GM21515 (cell line): ENCODE measurements at regions not wholly inside any gene's neighbourhood (a gene's known extent, or its start where the extent isn't known, plus 50 kb on each side); places are given as distances from the start of the nearest gene placed in this dataset.
"Not testable (repeated sequence)": the region's sequence is repeated elsewhere in the genome, so short reads cannot be mapped to it uniquely, and the experiment has no call there.

Source experiments
- ATAC-seq: cut with Tn5 transposase; IDR thresholded peaks from one replicate; pipeline ENCODE4 v1.9.1; 2021; ENCODE audit not compliant: unreplicated experiment

DNA sequence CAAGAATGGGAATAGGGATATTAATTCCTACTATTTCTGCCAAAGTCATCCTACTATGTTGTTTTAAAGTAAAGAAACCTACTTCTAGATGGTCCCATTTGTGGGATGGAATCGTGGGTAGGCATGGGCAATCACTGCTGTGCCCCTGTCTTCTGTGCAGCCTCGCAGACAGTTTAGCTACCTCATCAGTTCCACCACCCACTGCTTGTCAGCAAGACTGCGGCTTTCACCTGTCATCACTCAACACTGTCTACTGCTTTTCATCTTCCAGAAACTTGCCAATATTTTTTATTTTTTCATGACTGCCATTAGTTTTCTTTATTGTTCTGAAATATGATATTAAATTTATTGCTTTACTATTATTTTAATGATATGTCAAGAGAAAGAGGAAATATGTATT, 368.1 kb upstream of the KYNU start:
- ATAC-seq, result no peak

DNA sequence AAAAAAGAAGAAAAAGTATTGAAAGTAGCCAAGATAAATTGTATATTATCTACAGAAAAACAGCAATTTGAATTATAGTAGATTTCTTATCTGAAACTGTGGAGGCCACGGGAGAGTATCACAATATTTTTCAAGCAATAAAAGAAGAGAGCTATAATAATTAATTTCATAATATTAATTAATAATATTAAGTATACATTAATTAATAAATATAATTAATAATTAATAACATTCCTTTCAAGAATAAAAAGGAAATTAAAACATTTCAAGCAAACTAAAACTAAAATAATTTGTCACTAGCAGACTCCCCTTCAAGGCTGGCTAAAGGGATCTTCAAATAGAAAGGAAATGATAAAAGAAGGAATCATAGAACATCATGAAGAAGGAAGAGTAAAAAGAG, 372.7 kb upstream of the KYNU start:
- ATAC-seq, result no peak

DNA sequence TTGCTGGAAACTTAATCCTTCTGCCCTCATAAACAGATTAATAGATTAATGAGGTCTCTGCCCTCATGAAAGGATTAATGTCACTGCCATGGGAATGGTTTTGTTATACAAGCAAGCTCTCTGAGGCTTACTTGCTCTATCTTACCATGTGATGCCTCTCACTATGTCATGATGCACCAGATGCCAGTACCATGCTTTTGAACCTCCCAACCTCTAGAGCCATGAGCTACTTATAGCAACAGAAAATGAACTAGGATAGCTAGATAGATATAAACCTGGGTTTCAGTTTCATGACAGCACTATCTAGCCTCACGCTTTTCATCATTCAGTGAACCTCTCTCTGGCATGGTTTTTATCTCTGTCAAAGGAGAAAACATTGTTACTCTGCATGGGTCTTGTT, 371.6 kb upstream of the LRP1B start:
- ATAC-seq, result no peak

- no peak for ATAC-seq
Observed at GRCh38 chr2:142495141-142495540, 364.3 kb upstream of the LRP1B start.

- not testable (repeated sequence) for ATAC-seq
Observed at GRCh38 chr2:142489631-142490030, 358.8 kb upstream of the LRP1B start.

- no peak for ATAC-seq
Observed at GRCh38 chr2:142484111-142484510, 353.3 kb upstream of the LRP1B start.

DNA sequence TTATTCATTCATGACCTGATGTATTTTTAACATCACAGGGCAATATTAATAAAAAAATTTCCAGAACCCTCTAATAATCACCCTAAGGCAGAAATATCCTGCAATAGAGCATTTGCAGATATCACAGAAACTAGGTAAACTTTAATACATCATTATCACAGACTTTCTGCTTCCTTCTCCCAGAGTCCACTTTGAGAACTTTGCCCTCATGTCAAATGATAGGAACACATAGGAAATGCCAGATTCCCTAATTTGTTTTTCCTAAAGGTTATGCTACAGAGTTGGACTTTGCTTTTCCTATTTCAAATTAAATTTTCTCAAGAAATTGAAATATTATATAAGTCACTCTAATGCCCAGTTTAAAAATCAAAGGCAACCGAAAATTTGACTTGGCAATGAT, 352.8 kb upstream of the LRP1B start:
- ATAC-seq, result no peak

DNA sequence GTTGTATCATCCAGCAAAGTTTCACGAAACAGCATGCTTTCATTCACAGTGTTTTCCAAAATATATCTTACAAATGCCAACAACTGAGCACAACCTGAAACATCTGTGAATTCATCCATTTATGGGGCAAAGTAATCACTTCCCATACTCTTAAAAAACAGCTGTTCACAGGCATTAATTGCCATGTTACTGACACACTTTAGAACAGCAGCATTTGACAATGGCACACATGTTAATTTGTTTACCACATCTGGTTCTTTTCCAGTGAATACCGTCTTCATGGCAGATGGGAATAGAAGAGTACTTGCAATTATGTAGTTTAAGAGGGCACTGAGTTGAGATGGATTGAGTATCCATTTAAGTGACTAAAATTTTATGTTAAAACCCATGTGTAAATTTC, 347.4 kb upstream of the LRP1B start:
- no peak for ATAC-seq

DNA sequence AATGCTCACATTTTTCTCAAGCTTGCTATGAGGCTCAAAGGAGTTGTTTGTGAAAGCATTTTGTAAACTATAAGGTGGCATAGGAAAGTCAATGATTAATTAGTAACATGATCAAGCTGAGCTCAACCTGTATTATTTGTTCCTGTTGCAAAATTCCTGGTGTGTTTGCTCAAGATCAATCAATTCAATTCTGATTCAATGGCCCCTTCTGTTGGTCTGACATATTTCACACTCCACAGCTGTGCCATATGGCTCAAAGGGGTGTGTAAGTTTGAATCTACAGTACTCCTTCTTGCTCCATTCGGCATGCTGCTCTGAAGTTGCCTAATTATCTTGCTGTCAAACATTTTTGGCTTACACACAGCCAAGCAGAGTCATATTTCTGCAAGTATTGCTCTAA, 341.6 kb upstream of the LRP1B start:
- ATAC-seq, result no peak

- ATAC-seq, result no peak
Observed at GRCh38 chr2:142467321-142467720, 336.5 kb upstream of the LRP1B start.

- no peak for ATAC-seq
Observed at GRCh38 chr2:142463047-142463446, 332.2 kb upstream of the LRP1B start.

GRCh38 chr2:142462306-142462705, 331.5 kb upstream of the LRP1B start:
- no peak for ATAC-seq

DNA sequence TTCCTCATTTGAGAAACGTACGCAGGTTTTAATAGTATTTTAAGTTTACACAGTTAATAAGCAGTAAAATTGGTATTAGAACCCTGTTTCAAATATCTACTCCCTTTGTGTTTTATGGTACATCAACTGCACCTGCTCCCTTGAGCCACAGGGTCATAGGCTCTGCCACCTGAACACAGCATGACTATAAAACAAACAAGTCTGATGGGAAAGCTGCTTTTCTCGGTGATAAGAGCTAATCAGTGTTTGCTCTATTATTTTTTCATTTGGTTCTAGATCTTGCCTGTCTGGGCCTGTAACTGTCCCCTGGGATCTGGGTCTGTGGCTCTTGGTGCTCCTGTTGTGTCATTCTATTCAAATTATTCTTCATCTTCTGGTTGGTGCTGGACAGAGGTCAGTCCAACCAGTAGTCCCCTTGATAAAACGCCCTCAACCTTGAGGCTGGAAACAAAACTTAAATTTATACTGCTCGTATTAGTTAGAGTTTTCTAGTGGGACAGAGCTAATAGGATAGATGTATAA, 314.8 kb upstream of the LRP1B start:
- no peak for ATAC-seq

DNA sequence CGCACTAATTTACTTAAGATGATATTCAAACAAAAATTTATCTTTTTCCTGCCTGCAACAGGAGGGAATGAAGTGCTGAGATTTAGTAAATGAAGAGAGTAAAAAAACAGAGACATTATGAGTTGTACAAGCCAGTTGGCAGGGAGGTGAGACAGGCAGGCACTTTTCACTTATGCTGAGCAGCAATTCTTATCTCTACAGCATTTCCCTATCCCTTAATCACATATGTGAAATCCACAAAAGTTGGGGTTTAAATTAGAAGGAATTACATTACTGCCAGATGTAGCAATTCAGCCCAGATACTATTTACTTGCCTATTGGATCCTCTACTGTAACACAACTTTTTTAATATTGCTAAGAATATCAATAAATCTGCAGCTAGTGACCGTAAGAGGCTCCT, 314.2 kb upstream of the LRP1B start:
- ATAC-seq, result no peak

- no peak for ATAC-seq
Observed at GRCh38 chr2:142435847-142436246, 305.0 kb upstream of the LRP1B start.

DNA sequence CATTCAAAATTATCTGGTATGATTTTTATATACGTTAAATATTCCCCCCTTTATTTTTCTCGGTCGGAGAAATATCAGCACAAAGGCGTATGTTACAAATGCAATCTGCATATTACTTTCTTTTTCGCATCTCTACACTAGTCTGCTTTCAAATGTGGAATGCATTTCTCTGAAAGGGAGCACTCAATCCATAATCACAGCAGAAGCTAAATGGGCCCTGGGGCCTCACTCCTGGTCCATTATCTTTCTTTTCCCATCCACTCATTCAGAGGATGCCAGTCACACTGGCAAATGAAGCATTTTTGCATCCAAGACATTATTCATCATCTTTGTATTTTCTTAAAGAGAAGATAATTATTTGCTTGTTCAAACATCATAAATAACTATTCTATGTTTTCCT, 295.2 kb upstream of the LRP1B start:
- ATAC-seq, result no peak

DNA sequence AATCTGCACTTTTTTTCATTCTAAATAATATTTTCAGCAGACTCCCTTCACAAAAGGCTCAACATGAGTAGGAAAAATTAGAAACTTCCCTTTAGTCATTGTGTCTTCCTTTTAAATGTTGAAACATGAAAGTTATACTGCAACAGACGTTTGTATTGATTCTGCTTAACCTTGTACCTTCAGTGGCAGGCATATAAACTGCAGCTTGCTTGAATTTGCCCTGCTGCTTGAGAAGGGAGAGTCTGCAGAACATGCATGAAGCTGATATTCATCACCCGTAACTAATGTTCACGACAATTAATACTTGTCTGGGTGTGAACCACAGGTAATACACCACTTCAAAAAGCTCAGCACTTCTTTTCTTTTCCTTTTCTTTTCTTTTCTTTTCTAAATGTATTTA, 294.7 kb upstream of the LRP1B start:
- no peak for ATAC-seq

- no peak for ATAC-seq
Observed at GRCh38 chr2:142423603-142424002, 292.8 kb upstream of the LRP1B start.

- no peak for ATAC-seq
Observed at GRCh38 chr2:142422769-142423168, 292.0 kb upstream of the LRP1B start.

- ATAC-seq, result no peak
Observed at GRCh38 chr2:142422041-142422440, 291.2 kb upstream of the LRP1B start.

GRCh38 chr2:142418699-142419098, 287.9 kb upstream of the LRP1B start:
- not testable (repeated sequence) for ATAC-seq

- ATAC-seq, result no peak
Observed at GRCh38 chr2:142416996-142417395, 286.2 kb upstream of the LRP1B start.

DNA sequence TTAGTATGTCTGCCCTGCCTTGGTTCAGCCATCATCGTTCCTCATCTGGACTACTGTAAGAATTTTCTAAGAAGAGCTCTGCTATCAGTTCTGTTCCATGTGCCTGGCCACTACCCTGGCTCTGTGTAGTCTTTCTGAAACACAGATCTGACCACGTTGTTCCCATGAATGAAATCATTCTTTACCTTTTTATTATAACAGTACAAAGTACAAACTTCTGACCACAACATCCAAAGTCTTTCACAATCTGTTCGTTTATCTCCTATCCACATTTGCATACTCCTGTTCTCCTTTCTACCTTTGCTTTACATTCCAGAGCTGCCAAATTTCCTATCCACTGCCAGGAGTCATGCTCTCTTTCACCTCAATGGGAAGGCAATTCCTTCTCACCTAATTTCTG, 284.6 kb upstream of the LRP1B start:
- ATAC-seq, result no peak

DNA sequence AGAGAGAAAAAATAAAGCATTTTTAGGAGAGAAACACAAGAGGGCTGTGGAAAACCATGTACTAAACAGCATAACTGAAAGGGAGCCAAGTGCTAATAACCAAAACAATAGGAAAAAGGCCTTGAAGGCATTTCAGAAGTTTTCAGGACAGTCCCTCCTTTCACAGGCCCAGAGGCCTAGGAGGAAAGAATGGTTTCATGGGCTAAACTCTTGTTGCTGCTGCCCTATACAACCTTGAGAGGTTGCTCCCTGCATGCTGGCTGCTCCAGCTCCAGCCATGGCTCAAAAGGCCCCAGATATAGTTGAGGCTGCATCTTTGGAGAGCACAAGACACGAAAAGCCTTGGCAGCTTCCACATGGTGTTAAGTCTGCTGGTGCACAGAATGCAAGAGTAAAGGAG, 267.4 kb upstream of the LRP1B start:
- no peak for ATAC-seq
